ENCODE measurements at regions not wholly inside any gene's neighbourhood (a gene's known extent, or its start where the extent isn't known, plus 50 kb on each side); places are given as distances from the start of the nearest gene placed in this dataset.

DNA sequence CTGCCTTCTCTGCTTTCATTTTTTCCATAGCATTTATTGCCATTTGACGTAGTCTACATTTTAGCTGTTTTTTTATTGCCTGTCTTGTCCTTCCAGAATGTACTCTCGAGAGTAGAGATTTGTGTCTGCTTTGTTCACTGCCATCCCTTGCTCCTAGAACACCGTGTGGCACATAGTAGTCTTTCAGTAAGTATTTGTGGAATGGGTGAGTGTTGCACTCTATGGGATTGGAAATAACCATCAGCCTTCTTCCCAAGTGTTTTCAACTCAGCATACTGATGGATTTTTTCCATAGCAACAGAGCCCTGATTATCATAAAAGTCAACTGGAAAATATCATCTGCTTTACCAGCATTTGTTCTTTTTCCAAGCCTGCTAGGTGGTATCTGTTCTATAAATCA is 462.6 kb downstream of the ENC1 start:
- no peak for TF ChIP-seq NFIC (IDR thresholded peaks at IDR 0.05)
- TF ChIP-seq RAD21 (IDR thresholded peaks at IDR 0.05; ENCODE audit: low read depth) = no peak
- no peak for TF ChIP-seq YY1 (IDR thresholded peaks at IDR 0.05; ENCODE audit: low read depth)
- no peak for TF ChIP-seq TEAD4 (IDR thresholded peaks at IDR 0.05)
- TF ChIP-seq MAX (IDR thresholded peaks at IDR 0.05) = no peak
- no peak for TF ChIP-seq TCF12 (IDR thresholded peaks at IDR 0.05; ENCODE audit: low read depth)
- no peak for TF ChIP-seq FOXM1 (IDR thresholded peaks at IDR 0.05; ENCODE audit: borderline replicate concordance, low read depth)
- no peak for TF ChIP-seq EP300 (IDR thresholded peaks at IDR 0.05; ENCODE audit: borderline replicate concordance)
- no peak for TF ChIP-seq CREB1 (IDR thresholded peaks at IDR 0.05; ENCODE audit: low read depth)
- TF ChIP-seq REST (IDR thresholded peaks at IDR 0.05; ENCODE audit: low read depth) = no peak
- no peak for TF ChIP-seq ZBTB7A (IDR thresholded peaks at IDR 0.05; ENCODE audit: low read depth)
- no peak for TF ChIP-seq CEBPB (IDR thresholded peaks at IDR 0.05)
- no peak for TF ChIP-seq EGR1 (IDR thresholded peaks at IDR 0.05)
- TF ChIP-seq TAF1 (IDR thresholded peaks at IDR 0.05; ENCODE audit: low read depth) = no peak
- no peak for TF ChIP-seq USF1 (IDR thresholded peaks at IDR 0.05)

DNA sequence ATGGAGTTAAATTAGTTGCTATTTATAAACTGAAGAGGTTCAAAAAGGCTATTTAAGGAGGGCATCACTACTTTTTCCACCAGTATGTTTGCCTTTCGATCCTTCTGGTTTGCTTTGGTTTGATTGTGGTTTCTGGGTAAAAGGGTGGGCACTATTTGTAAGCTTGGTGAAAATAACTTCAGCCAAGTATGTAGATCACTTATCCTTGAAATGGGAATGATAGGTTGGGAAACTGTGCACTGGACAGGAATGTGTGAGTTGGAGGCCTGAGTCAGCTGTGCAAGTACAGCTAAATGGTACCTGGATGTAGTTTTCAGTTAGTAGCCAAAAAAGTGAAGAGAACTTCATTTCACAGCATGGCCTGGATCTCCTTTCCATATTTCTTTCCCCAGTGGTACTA is 466.2 kb downstream of the ENC1 start:
- no peak for TF ChIP-seq TCF12 (IDR thresholded peaks at IDR 0.05; ENCODE audit: low read depth)
- no peak for TF ChIP-seq EP300 (IDR thresholded peaks at IDR 0.05; ENCODE audit: borderline replicate concordance)
- TF ChIP-seq YY1 (IDR thresholded peaks at IDR 0.05; ENCODE audit: low read depth) = no peak
- TF ChIP-seq NFIC (IDR thresholded peaks at IDR 0.05) = no peak
- no peak for TF ChIP-seq CREB1 (IDR thresholded peaks at IDR 0.05; ENCODE audit: low read depth)
- TF ChIP-seq RAD21 (IDR thresholded peaks at IDR 0.05; ENCODE audit: low read depth) = no peak
- no peak for TF ChIP-seq TAF1 (IDR thresholded peaks at IDR 0.05; ENCODE audit: low read depth)
- no peak for TF ChIP-seq EGR1 (IDR thresholded peaks at IDR 0.05)
- TF ChIP-seq FOXM1 (IDR thresholded peaks at IDR 0.05; ENCODE audit: borderline replicate concordance, low read depth) = no peak
- TF ChIP-seq REST (IDR thresholded peaks at IDR 0.05; ENCODE audit: low read depth) = no peak
- TF ChIP-seq ZBTB7A (IDR thresholded peaks at IDR 0.05; ENCODE audit: low read depth) = no peak
- no peak for TF ChIP-seq USF1 (IDR thresholded peaks at IDR 0.05)
- TF ChIP-seq TEAD4 (IDR thresholded peaks at IDR 0.05) = no peak
- no peak for TF ChIP-seq MAX (IDR thresholded peaks at IDR 0.05)
- no peak for TF ChIP-seq CEBPB (IDR thresholded peaks at IDR 0.05)

DNA sequence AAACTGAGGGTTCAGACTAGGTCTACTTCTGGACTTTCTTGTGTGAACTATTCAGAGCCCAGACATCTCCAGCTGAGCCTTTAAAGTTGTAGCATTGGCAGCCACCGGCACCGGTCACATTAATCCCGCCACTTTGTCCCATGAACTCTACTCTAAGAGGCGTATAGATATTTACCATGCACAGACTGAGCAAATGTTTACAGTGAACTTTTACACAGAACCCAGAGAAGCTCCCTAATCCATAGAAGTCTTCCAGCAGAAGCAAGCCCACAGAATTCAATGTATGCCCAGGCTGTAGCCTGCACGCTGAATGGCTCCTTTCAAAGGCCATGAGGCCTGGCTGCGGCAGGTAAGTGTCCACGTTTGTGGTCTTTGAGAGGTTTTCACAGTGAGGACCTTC is 466.9 kb downstream of the ENC1 start:
- TF ChIP-seq TCF12 (IDR thresholded peaks at IDR 0.05; ENCODE audit: low read depth) (no peak), MAX (IDR thresholded peaks at IDR 0.05) (no peak), EGR1 (IDR thresholded peaks at IDR 0.05) (no peak), YY1 (IDR thresholded peaks at IDR 0.05; ENCODE audit: low read depth) (no peak), TAF1 (IDR thresholded peaks at IDR 0.05; ENCODE audit: low read depth) (no peak), NFIC (IDR thresholded peaks at IDR 0.05) (no peak), CEBPB (IDR thresholded peaks at IDR 0.05) (no peak)

DNA sequence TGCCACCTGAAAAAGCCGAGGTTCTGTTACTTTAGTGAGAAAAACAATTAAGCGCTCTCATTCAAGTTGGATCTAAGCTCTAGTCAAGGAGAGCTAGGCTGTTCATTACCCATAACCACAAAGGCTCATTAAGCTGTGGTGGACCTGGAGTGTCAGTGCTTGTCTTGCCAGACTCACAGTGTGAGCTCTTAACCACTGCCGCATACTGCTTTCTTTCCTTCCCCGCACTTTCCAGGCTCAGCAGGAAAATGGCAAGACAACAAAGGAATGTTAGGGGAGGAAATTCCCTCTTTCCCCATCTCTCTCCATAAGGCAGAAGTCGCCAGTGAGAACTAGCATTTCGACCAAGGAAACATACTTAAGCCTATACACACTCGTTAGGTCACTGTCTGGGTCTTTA is 467.3 kb downstream of the ENC1 start:
- TF ChIP-seq MAX (IDR thresholded peaks at IDR 0.05) (no peak), TAF1 (IDR thresholded peaks at IDR 0.05; ENCODE audit: low read depth) (no peak), EP300 (IDR thresholded peaks at IDR 0.05; ENCODE audit: borderline replicate concordance) (no peak), TEAD4 (IDR thresholded peaks at IDR 0.05) (peak; percentile 57), NFIC (IDR thresholded peaks at IDR 0.05) (peak; percentile 79)

DNA sequence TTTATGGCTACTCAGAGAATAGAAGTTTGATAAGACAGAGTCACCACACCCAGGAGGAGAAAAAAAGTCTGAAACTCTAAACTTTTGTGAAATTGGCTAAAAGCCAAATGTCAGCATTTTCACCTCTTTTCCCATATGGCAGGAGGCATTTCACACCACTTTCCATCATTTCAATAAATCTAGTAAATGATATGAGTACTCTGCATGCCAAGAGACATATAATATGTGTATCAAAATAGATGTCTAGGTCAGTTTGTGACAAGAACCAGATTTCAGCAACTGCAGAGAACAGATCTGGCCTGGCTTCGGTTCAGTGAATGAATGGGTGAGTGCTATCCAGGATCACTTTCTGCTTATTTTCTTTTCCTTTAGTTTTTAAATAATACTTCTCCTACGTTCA is 470.8 kb downstream of the ENC1 start:
- TF ChIP-seq EP300 (IDR thresholded peaks at IDR 0.05; ENCODE audit: borderline replicate concordance) = no peak
- TF ChIP-seq YY1 (IDR thresholded peaks at IDR 0.05; ENCODE audit: low read depth) = no peak
- peak; percentile 18; the same call in 1 of the 2 replicates for TF ChIP-seq NFIC (IDR thresholded peaks at IDR 0.05)
- TF ChIP-seq TCF12 (IDR thresholded peaks at IDR 0.05; ENCODE audit: low read depth) = no peak
- TF ChIP-seq EGR1 (IDR thresholded peaks at IDR 0.05) = no peak
- no peak for TF ChIP-seq FOXM1 (IDR thresholded peaks at IDR 0.05; ENCODE audit: borderline replicate concordance, low read depth)

DNA sequence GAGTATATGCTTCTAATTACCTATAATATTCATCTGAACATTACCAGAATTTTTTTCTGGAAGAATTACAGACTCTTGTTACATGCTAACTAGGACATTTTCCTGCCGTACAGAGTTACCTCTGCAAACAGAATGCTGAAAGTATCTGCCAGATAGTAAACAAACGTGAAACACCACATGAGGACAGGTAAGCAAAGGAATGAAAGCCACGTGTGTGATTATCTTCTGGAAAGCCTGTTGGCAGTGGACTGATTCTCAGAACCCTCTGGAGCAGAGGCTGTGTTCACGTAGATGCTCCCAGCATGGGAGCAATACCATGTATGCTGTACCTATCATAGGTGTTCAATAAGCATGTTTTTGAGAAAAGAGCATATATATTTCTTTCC is 472.6 kb downstream of the ENC1 start:
- TF ChIP-seq TCF12 (IDR thresholded peaks at IDR 0.05; ENCODE audit: low read depth) (no peak), TEAD4 (IDR thresholded peaks at IDR 0.05) (no peak), REST (IDR thresholded peaks at IDR 0.05; ENCODE audit: low read depth) (no peak), EP300 (IDR thresholded peaks at IDR 0.05; ENCODE audit: borderline replicate concordance) (no peak), FOXM1 (IDR thresholded peaks at IDR 0.05; ENCODE audit: borderline replicate concordance, low read depth) (no peak), ZBTB7A (IDR thresholded peaks at IDR 0.05; ENCODE audit: low read depth) (no peak), YY1 (IDR thresholded peaks at IDR 0.05; ENCODE audit: low read depth) (no peak), RAD21 (IDR thresholded peaks at IDR 0.05; ENCODE audit: low read depth) (no peak), MAX (IDR thresholded peaks at IDR 0.05) (no peak), CREB1 (IDR thresholded peaks at IDR 0.05; ENCODE audit: low read depth) (no peak), NFIC (IDR thresholded peaks at IDR 0.05) (no peak), TAF1 (IDR thresholded peaks at IDR 0.05; ENCODE audit: low read depth) (no peak), CEBPB (IDR thresholded peaks at IDR 0.05) (no peak)
